VCaP (cell line): ENCODE measurements at regions not wholly inside any gene's neighbourhood (a gene's known extent, or its start where the extent isn't known, plus 50 kb on each side); places are given as distances from the start of the nearest gene placed in this dataset.

ENCODE experiments used
- H3K27ac ChIP-seq: fragments of 450-650 bp; 2 replicates; pipeline ENCODE4 v1.5.1; 2017
- CTCF ChIP-seq: fragments of 450-650 bp; conservative IDR thresholded peaks from 2 replicates; pipeline ENCODE4 v1.5.1; 2017; ENCODE audit warnings: mild to moderate bottlenecking, moderate library complexity

DNA sequence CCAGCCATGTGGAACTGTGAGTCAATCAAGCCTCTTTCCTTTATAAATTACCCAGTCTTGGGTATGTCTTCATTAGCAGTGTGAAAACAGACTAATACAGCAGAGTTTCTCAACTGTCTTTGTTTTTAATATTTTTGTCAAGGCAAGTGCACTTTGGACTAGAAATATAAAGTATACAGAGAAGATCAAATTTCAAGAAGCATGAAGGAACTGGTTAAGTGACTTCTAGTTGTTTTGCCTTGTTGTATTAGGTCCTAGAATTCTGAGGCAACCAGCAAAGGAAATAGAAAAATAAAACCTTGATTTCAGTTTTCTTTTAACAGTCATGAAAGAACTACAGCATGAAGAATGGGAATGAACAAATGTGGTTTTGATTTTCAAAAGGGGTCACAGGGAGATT is 131.1 kb upstream of the PTGFR start:
- TF ChIP-seq CTCF, result no peak
- H3K27ac ChIP-seq, result no peak overlapping the region

DNA sequence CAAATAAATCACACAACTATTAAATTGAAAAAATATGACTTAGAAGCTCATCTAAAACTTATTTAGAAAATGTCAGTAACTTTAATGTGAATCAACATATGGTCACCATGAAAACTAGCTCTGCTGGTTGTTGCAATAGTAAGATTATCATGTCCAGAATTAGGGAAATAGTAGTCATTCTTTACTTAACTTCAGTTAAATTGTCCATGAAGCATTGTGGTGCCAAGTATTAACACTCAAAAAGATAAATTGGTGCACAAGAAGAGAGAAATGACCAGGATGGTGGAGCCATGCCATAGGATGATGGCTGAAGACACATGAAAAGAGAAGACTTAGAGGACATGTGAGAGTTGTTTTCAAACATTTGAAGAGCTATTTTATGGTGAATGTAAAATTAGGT is 130.2 kb upstream of the PTGFR start:
- TF ChIP-seq CTCF, result no peak
- H3K27ac ChIP-seq, result no peak overlapping the region

DNA sequence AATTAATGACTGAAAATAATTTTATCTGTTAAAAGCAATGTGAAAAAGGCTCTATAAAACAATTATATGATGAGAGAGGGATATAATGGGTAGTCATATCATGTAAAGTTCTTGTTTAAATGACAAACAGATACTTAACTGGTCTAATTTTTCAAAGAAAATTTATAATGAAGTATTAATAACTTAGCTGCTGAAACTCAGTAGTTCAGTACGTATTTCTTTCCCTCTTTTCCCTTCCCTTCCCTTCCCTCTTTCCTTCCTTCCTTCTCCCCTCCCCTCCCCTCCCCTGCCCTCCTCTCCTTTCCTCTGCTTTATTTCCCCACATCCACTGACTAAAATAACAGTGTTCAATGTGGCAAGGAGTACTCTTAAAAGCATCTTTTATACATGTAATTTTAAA is 123.1 kb upstream of the PTGFR start:
- TF ChIP-seq CTCF, result no peak

GRCh38 chr1:78369546-78369945 is 121.2 kb upstream of the PTGFR start:
- no peak overlapping the region for H3K27ac ChIP-seq

More for the DNA sequence above, 123.1 kb upstream of the PTGFR start:
- no peak overlapping the region for H3K27ac ChIP-seq

DNA sequence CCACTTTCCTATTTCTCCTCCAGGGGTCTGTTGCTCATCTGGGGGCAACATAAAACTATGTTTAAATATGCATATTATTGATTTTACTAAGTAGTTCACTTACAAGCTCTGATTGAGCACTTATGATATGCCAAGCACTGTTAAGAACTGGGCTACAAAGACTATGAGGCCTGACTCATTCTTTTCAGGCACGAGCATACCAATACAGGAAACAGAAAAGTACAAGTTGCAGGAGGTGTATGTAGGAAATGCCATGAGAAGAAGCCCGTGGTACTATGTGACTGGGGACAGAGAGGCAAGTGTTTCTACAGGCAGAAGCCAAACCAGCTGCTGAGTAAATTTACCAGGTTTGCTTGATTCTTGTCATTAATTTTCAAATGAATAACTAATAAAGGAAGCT is 120.4 kb upstream of the PTGFR start:
- TF ChIP-seq CTCF, result no peak
- H3K27ac ChIP-seq, result no peak overlapping the region

More at GRCh38 chr1:78369546-78369945, 121.2 kb upstream of the PTGFR start:
- no peak for TF ChIP-seq CTCF

DNA sequence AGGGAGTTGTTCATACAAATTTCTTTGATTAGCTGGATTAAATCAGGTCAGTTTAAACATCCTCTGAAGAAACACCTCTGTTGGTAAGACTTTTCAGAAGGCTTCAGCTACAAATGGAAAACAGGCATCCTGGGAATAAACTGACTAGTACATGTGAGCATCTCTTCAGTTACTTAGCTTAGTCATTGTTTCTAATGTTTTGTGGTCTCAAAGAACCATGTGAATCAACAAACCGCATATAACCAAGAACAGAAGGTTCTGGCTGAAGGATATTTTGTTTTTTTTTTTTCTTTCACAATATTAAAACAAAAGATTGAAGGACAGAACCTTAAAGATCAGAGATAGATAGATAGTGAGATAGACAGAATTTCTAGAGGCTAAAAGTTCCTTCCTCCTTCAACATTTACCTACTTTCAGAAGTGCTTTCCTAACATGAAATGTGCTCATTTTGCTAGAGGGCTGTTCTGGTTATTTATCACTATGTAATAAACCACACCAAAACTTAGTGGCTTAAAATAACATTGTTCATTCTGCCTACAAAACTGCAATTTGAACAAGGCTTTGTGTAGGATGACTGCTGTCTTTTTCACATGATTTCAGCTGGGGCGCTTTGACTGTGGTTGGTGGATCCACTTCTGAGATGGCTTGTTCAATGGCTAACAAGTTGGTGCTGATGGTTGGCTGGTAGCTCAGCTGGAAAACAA is 119.8 kb upstream of the PTGFR start:
- TF ChIP-seq CTCF, result no peak
- no peak overlapping the region for H3K27ac ChIP-seq

DNA sequence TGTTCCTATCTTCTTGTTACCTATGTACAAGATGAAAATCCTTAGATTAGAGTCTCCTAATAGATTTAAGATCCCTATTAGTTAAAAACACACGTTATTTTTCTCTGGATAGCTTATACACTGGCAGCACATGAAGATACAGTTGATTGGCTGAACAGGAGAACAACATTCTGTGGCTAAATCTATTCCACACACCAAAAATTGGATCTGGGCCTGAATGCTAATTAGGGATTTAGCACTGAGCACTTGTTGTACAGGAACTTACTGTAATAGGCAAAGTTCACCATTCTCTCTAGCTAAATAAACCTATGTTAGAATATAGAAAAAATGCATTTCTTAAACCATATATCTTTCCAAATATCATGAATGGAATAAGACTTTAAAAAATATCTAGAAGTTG is 117.1 kb upstream of the PTGFR start:
- no peak for TF ChIP-seq CTCF
- no peak overlapping the region for H3K27ac ChIP-seq
